ENCODE measurements at regions not wholly inside any gene's neighbourhood (a gene's known extent, or its start where the extent isn't known, plus 50 kb on each side); places are given as distances from the start of the nearest gene placed in this dataset.
"Not testable (repeated sequence)": the region's sequence is repeated elsewhere in the genome, so short reads cannot be mapped to it uniquely, and the experiment has no call there.

DNA sequence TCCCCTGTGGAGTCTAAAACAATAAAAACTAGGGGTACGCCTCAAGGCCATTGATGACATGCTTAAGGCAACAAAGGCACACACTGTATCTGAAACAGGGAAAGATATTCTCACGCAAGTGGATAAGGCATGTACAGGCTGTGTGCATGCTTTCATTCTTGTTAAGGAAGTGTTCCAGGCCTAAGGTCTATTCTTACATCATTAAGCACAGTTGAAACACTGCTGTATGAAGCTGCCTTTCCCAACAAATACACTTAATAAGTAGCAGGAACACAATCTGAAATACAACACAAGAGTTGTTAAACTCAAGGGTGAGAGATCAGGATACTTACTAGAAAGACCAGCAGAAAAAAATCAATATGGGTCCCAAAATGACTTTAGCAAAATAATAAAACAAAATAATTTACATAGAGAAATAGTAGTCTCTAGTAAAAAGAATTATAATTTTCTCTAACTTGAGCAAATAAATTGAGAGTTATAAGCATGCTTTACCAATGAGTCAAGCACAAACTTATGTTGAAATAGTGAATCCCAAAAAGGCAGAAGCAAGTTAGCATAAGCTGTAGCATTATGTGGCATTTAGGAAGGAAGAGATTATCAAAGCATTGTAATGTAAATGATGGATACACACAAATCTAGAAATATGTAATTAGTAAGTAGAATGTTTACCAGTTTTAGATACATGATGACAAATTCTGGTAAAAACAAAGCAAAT is 796.9 kb downstream of the SLITRK1 start:
- no peak for DNase-seq

- DNase-seq: no peak
These were observed 804.8 kb downstream of the SLITRK1 start for GRCh38 chr13:83077499-83077898.

GRCh38 chr13:83073930-83074329 is 808.3 kb downstream of the SLITRK1 start:
- not testable (repeated sequence) for DNase-seq

DNA sequence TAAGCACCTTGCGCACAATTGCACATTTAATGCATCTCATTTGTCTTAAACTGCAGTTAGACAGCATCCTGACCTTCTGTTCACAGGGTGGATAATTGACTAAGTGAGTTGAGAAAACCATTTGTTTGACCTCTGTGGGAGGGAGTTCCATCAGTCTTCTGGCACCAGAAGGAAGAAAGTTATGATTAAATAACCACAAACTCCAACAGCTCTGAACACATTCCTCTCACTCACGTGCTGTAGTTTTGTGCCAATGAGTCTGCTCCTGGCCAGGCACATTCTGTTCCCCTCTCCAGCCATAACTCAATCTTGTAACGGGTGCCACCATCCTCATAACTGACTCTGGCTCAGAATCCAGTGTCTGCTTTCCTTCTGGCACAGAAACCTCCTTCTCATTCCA is 817.2 kb downstream of the SLITRK1 start:
- no peak for DNase-seq

DNA sequence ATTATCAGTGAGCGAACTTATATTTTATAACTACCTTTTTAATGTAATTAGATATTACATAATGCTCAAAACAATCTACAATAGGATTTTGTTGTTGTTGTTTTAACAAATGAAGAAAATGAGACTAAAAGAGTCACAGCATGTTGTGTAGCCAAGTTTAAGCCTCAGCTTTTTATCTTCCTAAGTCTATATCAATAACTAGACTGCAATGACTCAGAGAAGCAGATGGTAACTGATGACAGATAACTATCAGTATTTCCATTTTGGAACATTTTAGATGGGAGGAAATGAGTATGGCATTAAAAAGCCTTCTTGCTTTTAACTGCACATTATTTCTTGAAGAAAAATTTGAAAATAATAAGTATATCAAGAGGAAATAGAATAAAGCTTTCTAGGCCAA is 825.2 kb downstream of the SLITRK1 start:
- no peak for DNase-seq

DNA sequence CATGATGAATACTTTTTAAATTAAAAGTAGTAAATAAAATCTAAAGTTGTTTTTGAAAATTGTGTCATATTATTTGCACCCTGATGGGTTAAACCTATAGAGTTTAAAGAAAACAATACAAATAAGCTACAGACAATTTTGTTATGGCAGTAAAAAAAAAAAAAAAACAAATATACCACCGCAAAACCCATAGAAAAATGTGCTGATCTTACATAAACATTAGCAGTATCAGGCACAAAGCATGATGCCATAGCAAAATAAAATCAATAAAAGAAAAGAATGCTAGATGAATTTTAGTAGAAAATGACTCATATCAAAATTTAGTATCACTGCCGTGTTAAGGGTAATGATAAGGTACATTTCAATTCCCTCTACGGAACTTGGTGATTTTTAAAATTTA is 826.0 kb downstream of the SLITRK1 start:
- no peak for DNase-seq

DNA sequence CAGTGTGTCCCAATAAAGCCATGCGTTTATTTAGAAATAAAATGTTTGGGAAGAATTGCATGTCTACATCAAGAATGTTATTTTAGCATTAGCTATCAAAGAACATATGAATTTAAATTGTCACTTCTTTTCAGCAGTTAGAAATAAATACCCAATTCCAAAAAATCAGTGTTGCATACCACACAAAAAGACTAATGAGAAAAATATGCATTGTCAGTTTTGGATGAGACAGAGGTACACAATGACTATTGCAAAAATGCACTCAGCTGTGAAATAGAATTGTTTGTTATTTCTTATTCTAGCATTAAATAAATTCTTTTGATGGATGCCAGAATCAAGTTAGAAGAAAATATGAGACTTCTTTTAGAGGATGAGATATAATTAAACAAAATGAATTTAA is 833.9 kb downstream of the SLITRK1 start:
- no peak for DNase-seq

- DNase-seq: no peak
These were observed 857.2 kb downstream of the SLITRK1 start for GRCh38 chr13:83024955-83025594.

DNA sequence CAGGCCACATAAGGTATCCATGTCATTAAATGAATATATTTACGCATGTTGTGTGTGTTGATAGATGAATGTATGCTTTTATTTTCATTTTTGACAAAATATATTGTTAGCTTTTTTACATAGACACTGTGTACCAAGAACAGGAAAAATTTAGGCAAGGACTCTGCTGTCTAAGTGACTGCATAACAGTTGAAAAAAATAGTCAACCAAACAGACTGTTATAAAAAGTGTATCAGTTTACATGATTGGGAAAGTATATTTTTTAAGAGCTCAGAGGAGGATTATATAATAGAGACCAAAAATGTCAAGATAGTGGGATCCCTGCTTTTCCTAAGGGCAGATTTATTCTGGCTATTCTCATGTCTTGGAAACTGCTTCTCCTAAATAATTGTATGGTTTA is 858.0 kb downstream of the SLITRK1 start:
- no peak for DNase-seq

DNA sequence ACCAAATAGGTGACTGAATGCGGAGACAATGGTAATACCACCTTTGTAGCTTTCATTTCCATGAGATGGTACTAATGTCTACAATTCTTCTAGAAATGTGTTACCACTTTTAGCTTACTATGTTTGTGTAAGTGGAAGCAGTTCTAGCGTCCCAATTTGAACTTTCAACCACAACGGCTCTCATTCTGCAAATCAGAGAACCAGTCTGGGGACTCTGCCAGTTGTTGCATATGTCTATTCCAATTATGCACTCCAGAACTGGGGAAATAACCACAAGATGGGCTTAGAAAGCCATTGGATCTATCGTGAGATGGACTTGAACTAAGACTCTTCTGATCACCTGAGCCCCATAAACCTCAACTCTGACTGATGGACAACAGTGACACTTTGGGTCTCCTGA is 862.3 kb downstream of the SLITRK1 start:
- no peak for DNase-seq

DNA sequence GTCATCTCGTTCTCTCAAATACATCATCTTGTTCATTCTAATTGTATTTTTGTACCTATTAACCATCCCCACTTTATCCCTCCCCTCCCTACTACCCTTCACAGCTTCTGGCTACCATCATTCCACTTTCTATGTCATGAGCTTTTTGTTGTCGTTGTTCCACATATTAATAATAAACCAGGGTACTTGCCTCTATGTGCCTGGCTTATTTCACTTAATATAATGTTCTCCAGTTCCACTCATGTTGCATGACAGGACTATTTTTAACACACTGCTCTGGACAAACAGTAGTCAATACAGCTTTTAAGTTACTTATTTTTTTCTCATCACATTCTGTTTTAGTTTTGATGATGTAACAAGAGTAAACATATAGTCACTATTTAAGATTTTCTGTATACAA is 872.3 kb downstream of the SLITRK1 start:
- no peak for DNase-seq

GRCh38 chr13:83008212-83008929 is 873.9 kb downstream of the SLITRK1 start:
- DNase-seq: no peak

DNA sequence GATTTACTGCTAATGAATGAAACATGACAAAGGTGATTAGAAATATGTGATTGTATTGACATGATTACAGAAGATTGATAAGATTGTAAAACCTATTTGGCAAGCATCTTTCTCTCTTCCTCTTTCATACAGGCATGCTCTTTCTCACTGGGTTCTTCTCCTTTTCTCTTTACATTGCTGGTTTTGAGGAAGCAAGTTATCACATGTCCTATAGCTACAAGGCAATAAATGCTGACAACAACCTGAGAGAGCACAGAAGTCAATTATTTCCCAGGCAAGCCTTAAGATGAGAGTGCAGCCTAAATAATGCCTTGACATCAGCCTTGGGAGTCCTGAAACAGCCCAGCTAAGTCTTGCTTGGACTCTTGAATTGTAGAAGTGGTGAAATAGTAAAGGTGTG is 875.0 kb downstream of the SLITRK1 start:
- no peak for DNase-seq

DNA sequence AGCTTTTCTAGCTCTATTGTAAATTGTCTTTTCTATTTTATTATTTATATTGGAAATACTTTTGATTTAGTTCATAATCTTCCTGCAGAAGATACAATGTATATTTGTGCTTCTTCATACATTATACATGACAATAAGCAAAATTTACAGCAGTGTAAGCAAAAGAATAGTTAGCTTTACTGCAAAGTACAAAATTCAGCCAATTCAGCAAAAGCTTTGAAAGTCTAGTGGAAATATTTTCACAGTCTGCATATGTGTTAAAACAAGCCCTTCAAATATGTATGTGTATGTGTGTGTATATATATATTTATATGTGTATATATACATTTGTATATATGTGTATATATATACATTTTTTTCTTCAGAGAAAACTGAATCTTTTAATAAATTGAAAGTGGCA is 879.1 kb downstream of the SLITRK1 start:
- DNase-seq: no peak

GRCh38 chr13:82993417-82993816 is 888.9 kb downstream of the SLITRK1 start:
- DNase-seq: no peak

GRCh38 chr13:82976499-82976898 is 905.8 kb downstream of the SLITRK1 start:
- no peak for DNase-seq

DNA sequence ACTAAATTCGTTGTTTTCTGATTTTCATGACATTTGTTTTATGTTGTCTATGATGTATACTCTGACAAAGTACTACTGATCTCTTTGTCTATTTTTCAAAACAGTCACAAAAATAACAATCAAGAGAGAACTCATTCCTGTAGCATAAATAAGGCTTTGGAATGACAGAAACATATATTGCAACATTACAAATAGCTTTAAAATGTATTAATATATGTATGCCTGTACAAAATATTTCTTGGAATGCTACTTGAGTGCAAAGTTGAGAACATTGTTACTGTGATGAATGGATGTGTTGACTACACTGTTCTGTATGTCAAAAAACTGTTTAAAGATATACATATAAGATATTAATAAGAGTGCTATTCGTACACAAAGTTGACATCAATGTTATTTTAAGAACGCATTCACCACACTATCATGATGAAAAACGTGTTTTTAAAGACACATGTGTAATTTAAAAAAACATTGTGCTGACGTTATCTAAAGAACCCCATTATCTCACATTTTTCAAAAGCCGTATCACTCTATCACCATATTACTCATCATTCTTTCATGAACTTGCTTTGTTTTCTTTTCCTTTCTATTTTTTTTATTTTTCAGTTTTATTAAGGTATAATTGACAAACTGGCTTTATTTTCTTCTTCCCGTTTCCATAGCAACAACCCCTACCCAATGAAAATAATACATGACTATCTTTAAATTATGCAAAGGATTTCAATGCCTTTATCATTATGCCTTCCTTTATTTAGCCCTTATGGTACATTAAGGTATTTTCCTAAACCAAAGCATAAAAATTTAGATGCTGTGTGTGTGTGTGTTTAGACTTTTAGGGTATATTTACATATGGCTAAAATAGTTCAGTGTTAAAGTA is 918.8 kb downstream of the SLITRK1 start:
- no peak for DNase-seq

DNA sequence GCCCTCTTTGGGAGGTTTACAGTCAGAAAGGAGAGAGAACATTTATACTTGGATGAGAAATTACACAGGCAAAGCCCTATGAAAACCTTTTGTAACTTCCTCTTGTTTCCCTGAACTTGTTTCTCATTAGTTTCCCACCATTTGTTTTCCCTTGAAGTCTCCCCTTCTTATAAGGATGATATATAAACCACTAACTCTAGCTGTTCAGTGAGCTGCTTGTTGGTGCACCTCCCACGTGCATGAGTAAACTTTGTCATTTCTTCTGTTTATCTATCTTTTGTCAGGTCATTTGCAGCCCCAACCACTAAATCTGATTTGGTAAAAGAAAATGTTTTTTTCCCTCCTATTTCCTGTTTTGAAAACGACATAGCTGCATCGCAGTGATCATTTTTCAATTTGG is 919.9 kb downstream of the SLITRK1 start:
- DNase-seq: no peak

DNA sequence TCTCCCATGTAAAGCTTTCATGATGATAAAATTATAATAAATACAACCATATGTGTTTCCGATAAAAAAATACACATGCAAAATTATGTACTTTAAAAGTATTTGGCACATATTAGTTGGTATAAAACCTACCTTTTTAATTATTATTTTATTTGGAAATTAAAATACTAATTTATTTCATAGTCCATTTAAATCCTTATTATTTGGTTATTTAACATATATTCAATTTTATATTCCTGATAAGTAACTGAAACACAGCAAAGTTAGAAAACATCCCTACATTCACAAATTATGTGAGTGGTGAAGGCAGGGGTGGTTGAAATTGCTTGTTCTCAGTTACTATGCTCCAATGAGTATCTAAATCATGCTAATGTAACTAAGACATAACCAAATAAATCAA is 920.5 kb downstream of the SLITRK1 start:
- DNase-seq: no peak

GRCh38 chr13:82952336-82952735 is 929.9 kb downstream of the SLITRK1 start:
- not testable (repeated sequence) for DNase-seq

GRCh38 chr13:82947683-82948082 is 934.6 kb downstream of the SLITRK1 start:
- DNase-seq: no peak

DNA sequence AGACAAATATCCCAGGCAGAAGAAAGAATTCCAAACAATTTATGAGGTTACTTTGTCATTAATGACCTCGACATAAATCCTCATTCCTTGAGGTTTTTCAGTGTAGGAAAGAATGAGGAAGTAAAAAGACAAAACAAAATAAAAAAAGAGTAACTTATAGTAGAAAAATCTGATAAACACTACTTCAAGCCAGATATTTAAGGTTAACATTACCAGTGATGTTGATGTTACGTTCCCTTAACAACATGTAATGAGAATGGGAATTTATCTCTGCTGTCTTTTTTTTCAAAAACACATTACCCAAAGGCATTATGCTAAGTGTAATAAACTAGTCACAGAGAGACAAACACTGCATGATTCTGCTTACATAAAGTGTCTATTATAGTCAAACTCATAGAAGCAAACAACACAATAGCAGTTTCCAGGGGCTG is 935.1 kb downstream of the SLITRK1 start:
- DNase-seq: no peak

- DNase-seq: no peak
These were observed 943.6 kb downstream of the SLITRK1 start for GRCh38 chr13:82938644-82939043.

All from activated gamma-delta T cell treated with Interleukin-2 at 50 U/mL for 16 hours (primary cell).